D341Med (cell line): ENCODE measurements at regions not wholly inside any gene's neighbourhood (a gene's known extent, or its start where the extent isn't known, plus 50 kb on each side); places are given as distances from the start of the nearest gene placed in this dataset.
"Not testable (repeated sequence)": the region's sequence is repeated elsewhere in the genome, so short reads cannot be mapped to it uniquely, and the experiment has no call there.

ENCODE experiments used
- DNase-seq: peaks from one replicate; pipeline ENCODE4 v3.0.0; 2012; ENCODE audit warnings: low spot score

DNA sequence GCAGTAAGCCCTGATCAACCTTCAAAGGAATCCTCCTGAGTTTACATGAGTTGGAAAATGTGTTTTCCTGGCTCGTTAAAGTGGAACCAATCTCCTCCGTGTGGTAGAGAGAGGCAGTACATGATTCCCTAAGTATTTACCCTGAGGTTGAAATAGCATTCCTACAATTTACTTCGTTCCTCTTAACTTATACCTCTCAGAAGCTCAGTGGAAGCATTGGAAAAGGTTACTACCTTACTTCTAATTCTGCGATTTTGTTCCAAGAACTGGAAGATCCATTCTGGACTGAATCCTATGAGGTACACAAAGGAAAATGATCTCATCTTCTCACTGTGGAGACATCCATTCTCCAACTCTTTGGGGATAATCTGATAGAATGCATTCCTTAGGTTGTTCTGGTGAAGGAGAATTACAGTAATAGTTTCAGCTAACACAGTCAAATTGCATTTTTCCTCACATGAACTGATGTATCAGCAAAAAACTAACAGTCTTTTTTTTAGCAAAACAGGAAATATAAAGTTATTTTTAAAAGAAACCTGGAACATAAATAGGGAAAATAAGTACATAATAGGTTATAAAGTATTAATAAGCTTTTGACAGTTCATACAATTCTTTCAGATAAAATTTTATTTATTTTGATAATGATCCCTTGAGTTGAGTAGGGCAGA lies 475.6 kb downstream of the PDZRN4 start:
- peak; percentile 51 for DNase-seq

DNA sequence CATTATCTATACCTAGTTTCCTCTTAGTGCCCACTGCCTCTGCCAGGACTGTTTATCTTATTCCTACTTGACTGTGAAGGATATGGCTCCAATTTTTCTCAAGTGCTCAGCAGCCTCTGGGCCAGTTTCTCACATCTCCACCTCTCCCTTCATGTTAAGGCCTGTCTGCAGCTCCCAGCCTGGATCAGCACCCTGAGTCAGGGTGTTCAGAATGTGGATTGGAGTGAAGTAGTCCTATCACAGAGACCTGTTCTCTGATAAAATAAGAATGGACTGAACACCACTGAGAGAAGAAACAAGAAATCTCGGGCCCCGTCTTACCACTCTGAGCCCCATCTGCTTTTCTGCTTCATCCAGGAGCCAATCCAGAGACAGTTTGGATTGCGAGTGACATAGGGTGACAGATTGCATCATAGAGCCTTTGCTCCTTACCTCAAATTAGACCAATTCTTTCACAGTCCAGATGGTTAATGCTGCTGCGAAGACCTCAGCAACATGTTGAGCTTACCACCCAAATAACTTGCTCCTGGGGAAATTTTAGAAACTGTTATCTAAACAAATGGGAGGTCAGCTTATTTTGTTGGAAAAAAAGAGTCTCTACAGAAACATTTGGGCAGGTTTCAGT lies 473.1 kb downstream of the PDZRN4 start:
- DNase-seq, result no peak

GRCh38 chr12:41656454-41656853 lies 468.3 kb downstream of the PDZRN4 start:
- DNase-seq, result no peak

- DNase-seq, result no peak
Observed at GRCh38 chr12:41653386-41654326, 465.5 kb downstream of the PDZRN4 start.

GRCh38 chr12:41652981-41653380 lies 464.9 kb downstream of the PDZRN4 start:
- no peak for DNase-seq

DNA sequence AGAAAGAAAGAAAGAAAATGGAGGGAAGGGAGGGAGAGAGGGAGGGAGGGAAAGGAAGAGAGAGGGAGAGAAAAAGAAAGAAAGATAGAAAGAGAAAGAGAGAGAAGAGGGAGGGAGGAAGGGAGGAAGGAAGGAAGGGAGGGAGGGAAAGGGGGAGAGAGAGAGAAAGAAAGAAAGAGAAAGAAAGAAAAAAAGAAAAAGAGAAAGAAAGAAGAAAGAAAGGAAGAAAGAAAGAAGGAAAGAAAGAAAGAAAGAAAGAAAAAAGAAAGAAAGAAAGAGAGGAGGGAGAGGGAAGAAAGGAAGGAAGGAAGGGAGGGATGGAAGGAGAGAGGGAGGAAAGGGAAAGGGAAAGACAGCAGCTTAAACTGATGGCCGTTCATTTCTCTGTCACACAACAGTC lies 457.5 kb downstream of the PDZRN4 start:
- DNase-seq, result no peak

- DNase-seq, result not testable (repeated sequence)
Observed at GRCh38 chr12:41642808-41643207, 454.7 kb downstream of the PDZRN4 start.

DNA sequence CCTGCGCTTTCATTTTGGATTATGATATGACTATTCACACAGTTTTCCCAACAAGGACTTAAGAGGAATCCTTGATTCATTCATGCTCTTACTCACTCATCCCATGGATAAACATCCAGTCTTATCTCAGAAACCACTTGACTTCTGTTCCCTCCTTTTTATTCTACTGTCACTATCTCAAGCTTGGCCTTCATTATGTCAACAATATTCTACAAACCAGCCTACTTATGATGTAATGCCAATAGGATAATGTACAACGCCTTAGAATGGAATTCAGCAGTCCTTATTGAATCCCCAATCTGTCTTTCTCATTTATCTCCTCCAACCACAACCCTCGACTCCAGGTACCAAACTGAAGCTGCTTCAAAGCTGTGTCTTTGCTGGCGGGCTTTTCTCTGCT lies 448.5 kb downstream of the PDZRN4 start:
- no peak for DNase-seq

- DNase-seq, result no peak
Observed at GRCh38 chr12:41635626-41636364, 447.7 kb downstream of the PDZRN4 start.

DNA sequence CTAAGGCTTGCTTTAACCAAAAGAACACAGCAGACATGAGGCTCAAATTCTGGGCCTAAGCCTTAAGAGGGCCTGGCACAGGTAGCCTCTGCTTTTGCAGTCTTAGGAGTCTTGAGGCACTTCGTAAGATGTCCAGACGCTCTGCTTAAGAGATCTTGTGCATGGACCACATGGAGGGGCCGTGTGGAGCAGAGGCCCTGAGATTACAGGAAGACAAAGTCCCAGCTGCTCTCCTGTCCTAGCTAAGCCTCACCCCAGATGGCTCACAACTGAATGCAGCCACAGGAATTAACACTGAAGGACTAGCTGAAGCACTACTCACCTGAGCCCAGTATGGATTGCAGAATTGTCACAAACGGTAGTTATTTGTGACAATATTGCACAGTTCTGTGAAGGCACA lies 446.0 kb downstream of the PDZRN4 start:
- peak; percentile 52 for DNase-seq

DNA sequence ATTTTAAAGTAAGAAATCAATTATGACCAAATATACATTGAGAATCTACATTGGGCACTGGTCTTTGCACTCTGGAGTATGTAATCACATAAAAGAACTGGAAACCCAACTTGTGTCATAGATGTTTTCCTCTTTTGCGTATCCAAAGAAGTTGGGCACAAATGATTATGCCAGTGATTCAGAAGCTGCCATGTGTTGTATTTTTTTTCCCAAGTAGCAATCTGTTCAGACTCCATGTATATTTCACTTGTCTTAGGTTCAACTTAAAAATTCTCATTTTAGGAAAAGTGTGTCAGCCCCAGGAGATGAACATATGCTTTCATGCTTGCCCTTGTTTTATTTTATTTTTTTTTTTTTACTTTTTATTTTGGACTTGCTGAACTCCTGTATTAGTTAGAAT lies 441.5 kb downstream of the PDZRN4 start:
- no peak for DNase-seq

- DNase-seq, result no peak
Observed at GRCh38 chr12:41627476-41627875, 439.4 kb downstream of the PDZRN4 start.

- no peak for DNase-seq
Observed at GRCh38 chr12:41624571-41624970, 436.5 kb downstream of the PDZRN4 start.
